HG02610 (cell line): ENCODE measurements at regions not wholly inside any gene's neighbourhood (a gene's known extent, or its start where the extent isn't known, plus 50 kb on each side); places are given as distances from the start of the nearest gene placed in this dataset.

Experiments
- ATAC-seq: cut with Tn5 transposase; IDR thresholded peaks from one replicate; pipeline ENCODE4 v1.9.1; 2021; ENCODE audit warnings: mild to moderate bottlenecking, moderate library complexity; ENCODE audit not compliant: unreplicated experiment

- no peak for ATAC-seq
These were observed 89.7 kb upstream of the ZNF507 start for GRCh38 chr19:32255536-32256295.

GRCh38 chr19:32256341-32256975 lies 89.0 kb upstream of the ZNF507 start:
- no peak for ATAC-seq

DNA sequence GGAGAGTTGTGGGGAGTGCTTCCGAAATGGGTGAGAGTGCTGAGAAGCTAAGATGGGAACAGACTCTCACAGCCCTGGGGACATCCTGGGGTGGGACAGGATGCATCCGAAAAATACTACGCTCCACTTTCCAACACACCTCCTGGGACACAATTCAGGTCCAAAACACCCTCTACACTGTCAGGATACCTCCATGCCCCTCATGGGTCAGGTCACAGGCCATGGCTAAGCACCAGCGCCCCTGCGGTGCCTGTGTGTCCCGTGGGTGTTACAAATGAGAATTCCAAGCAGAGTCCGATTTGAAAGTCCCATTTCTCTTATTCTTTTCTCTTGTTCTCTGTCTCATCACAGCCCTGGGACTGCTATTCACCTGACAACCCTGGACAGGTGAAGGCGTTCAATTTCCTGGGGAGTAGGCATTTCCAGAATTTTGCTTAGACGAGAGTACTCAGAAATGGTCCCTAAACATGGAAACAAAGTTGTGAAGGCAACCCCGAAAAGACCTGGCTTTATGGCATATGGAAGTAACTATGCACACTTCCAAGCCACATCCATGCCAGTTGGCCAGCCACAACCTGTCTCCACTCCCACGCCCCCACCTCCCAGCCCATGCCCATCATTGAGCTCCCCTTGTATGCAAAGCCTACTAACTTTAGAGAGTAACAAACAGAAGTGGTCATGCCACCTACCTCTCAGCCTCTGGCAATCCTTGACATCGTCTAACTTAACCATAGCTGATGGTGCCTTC lies 87.9 kb upstream of the ZNF507 start:
- no peak for ATAC-seq

GRCh38 chr19:32258167-32258566 lies 87.2 kb upstream of the ZNF507 start:
- ATAC-seq: no peak

- ATAC-seq: no peak
These were observed 80.8 kb upstream of the ZNF507 start for GRCh38 chr19:32264568-32264967.

DNA sequence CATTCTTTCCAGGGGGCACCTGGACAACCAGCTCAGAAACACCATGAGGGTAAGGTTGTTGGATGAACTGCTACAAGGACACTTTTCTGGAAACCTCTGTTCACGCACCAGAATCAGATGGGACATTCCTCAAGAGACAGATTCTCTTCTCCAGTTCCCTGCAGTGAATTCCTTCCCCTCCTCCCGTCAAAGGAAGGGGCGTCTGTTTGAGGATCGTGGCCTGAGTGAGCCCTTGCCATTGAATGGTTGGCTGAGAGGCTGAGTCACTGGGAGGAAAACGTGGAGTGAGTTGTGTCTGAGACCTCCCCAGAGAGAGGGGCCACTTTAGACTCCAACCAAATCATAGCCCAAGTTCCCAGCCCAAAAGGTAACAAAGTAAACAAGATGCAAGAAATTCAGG lies 79.4 kb upstream of the ZNF507 start:
- no peak for ATAC-seq

- no peak for ATAC-seq
These were observed 79.0 kb upstream of the ZNF507 start for GRCh38 chr19:32266460-32266859.

GRCh38 chr19:32268381-32268780 lies 77.0 kb upstream of the ZNF507 start:
- no peak for ATAC-seq

GRCh38 chr19:32269831-32270230 lies 75.6 kb upstream of the ZNF507 start:
- no peak for ATAC-seq

- no peak for ATAC-seq
These were observed 71.9 kb upstream of the ZNF507 start for GRCh38 chr19:32273483-32273882.

DNA sequence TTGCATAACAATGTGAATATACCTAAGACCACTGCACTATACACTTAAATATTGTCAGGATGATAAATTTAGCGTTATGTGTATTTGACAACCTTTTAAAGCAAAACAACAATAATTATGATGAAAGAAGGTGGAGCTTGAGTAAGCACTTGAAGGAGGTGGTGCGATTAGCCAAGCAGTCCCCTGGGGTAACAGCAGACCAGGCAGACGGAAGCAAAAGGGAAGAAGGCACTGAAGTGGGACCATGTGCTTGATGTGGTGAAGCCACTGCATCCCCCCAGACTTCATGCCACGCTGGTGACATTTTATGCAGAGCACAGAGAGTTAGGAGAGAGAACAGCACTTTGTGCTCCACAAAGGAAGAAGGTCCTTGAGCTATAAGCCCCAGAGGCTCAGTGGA lies 58.3 kb upstream of the ZNF507 start:
- ATAC-seq: no peak

GRCh38 chr19:32287811-32288227 lies 57.6 kb upstream of the ZNF507 start:
- no peak for ATAC-seq

- ATAC-seq: no peak
These were observed 55.7 kb upstream of the ZNF507 start for GRCh38 chr19:32289566-32290210.

DNA sequence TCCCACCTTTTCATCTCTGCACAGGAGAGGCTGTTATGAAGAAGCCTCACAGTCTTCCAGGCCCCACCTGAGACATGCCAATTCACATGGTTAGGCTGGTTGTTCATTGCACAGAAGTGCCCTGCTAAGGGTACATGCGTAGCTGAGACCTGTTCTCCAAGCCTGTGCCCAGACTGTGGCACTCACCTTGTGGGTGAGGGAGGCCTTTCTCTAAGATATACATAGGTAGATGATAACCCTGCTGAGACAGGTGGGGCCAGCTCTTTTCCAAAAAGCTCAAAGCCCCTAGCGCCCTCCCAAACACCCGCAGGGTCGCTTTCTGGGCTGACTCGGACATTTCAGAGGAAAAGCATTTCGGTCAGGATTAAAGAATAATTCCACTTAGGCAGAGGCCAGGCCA lies 53.5 kb upstream of the ZNF507 start:
- ATAC-seq: no peak

DNA sequence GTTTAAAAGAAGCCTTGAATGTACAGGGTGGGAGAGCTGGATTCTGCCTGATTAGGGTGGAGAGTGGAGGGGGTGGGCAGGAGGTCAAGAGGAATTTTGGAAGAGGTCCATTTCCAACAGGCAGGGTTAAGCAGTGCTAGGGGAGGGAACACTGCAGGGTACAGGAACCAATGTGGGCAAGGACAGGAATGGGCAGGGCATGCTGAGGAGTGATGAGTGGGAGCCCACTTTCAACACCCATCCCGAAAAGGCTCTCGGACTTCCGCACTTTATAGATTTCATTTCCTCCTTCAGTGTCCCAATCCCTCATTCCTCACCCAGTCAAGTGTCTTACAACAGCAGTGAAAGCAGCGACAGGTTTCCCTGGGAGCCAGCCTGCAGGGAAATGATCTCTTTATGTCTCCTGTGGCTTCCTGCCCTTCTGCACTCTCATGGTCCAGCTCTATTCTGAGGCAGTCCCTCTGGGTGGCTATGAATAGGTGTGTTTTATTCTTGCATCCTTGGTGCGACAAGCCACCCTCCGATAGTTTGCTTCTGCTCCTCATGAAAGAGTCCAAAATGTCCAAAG lies 50.5 kb upstream of the ZNF507 start:
- no peak for ATAC-seq
